IPS DF 4.7 (cell line): ENCODE measurements at regions not wholly inside any gene's neighbourhood (a gene's known extent, or its start where the extent isn't known, plus 50 kb on each side); places are given as distances from the start of the nearest gene placed in this dataset.

Experiments
- DNase-seq: peaks from one replicate; pipeline ENCODE4 v3.0.0-alpha.2; 2013; ENCODE audit warnings: low spot score; ENCODE audit errors: extremely low read depth

DNA sequence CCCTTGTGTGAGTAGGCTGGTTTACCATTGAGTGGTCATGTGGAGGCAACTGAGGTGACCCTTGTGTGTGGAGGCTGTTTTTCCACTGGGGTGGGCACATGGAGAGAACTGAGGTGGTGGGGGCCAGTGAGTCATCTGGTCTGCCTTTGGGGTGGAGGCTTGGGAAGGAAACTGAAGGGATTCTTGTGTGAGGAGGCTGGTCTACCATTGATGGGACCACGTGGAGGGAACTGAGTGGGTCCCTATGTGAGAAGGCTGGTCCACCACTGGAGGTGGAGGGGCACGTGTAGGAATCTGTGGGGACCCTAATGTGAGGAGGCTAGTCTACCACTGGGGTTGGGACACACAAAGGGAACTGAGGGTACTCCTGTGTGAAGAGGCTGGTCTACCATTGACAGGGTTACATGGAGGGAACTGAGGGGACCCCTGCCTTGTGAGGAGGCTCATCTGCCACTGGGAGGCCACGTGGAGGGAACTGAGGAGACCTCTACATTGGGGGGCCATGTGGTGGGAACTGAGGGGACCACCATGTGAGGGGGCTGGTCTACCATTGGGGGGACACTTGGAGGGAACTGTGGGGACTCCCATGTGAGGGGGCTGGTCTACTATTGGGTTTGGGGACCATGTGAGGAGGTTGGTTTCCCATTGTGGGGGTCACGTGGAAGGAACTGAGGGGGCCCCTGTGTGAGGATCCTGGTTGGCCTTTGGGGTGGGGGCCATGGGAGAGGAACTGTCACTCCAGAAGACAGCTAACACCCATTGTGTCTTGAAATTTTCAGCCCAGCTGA is 164.5 kb downstream of the WNT7A start:
- DNase-seq = no peak

DNA sequence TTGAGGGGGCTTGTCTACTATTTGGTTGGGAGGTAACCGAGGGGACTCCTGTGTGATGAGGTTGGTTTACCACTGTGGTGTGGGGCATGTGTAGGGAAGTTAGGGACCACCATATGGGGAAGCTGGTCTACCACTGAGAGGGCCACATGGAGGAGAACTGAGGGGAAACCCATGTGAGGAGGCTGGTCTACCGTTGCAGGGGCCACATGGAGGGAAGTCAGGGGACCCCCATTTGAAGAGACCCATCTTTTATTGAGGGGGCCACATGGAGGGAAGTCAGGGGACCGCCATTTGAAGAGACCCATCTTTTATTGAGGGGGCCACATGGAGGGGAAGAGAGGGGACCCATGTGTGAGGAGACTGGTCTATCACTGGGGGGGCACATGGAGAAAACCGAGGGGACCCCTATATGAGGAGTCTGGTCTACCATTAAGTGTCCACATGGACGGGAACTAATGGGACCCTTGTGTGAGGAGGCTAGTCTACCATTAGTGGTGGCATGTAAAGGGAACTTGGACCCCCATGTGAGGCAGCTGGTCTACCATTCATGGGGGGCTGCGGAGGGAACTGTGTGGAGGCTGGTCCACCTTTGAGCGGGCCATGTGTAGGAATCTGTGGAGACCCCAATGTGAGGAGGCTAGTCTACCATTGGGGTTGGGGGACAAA is 165.5 kb downstream of the FBLN2 start:
- DNase-seq = no peak

DNA sequence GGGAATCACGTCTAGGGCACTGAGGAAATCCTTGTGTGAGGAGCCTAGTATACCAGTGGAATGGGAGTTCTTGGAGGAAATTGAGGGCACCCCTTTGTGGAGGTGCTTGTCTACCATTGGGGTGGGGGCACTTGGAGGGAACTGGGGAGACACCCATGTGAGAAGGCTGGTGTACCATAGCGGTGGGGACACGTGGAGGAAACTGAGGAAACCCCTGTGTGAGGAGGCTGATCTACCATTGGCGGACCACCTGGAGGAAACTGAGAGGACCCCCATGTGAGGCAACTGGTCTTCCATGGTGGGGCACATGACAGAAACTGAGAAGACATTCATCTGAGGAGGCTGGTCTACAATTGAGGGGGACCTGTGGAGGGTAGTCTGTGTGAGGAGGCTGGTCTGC is 164.5 kb downstream of the FBLN2 start:
- no peak for DNase-seq

DNA sequence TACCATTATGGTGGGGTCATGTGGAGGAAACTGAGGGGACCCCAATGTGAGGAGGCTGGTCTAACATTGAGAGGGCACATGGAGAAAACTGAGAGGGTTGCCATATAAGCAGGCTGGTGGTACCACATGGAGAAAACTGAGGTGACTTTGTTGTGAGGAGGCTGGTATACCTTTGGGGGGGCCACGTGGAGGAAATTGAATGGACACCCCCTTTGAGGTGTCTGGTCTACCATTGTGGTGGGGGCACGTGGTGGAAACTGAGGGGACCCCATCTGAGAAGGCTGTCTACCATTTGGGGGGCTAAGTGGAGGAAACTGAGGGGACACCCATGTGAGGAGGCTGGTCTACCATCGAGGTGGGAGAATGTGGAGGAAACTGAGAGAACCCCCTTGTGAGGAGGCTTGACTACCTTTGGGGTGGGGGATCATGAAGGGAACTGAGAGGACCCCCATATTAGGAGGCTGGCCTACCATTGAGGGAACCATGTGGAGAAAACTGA is 163.8 kb downstream of the FBLN2 start:
- no peak for DNase-seq

DNA sequence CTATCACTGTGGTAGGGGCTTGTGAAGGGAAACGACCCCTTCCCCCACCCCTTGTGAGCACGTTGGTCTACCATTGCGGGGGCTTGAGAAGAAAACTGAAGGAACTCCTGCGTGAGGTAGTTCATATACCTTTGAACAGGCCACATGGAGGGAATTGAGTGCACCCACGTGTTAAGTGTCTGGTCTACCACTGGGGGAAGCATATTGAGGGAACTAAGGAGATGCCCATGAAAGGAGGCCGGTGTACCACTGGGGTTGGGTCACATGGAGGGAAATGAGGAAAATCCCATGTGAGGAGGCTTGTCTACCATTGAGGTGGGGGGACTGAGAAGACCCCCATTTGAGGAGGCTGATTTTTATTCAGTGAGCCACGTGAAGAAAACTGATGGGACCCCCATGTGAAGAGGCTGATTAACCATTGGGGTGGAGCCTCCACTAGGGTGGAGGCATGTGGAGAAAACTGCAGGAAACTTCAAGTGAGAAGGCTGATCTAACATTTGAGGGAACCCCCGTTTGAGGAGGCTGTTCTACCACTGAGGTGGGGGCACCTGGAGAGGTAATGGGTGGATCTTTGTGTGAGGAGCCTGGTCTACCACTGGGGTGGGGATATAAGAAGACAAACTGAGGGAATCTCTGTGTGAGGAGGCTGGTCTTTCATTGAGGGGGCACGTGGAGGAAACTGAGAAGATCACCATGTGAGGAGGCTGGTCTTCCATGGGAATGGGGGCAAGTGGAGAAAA is 163.2 kb downstream of the FBLN2 start:
- no peak for DNase-seq

DNA sequence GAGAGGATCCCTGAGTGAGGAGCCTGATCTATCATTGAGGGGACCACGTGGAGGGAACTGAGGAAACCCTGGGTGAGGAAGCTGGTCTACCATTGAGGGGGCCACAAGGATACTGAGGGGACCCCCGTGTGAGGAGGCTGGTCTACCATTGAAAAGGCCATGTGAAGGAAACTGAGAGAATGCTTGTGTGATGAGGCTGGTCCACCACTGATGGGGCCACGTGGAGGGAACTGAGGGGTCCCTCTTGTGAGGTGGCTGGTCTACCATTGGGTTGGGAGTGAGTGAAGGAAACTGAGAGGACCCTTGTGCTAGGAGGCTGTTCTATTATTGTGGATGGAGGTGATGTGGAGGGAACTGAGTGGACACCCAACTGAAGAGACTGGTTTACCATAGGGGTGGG is 161.3 kb downstream of the FBLN2 start:
- no peak for DNase-seq

DNA sequence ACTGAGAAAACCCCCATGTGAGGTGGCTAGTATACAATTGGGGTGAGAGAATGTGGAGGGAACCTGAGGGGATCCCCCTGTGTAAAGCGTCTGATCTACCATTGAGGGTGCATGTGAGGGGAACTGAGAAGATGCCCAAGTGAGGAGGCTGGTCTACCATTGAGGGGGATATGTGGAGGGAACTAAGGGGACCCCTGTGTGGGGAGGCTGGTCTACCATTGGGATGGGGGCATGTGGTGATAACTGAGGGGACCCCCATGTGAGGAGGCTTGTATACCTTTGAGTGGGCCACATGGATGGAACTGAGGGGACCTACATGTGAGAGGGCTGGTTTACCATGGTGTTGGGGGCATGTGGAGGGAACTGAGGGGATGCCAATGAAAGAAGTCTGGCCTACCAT is 160.8 kb downstream of the FBLN2 start:
- no peak for DNase-seq

DNA sequence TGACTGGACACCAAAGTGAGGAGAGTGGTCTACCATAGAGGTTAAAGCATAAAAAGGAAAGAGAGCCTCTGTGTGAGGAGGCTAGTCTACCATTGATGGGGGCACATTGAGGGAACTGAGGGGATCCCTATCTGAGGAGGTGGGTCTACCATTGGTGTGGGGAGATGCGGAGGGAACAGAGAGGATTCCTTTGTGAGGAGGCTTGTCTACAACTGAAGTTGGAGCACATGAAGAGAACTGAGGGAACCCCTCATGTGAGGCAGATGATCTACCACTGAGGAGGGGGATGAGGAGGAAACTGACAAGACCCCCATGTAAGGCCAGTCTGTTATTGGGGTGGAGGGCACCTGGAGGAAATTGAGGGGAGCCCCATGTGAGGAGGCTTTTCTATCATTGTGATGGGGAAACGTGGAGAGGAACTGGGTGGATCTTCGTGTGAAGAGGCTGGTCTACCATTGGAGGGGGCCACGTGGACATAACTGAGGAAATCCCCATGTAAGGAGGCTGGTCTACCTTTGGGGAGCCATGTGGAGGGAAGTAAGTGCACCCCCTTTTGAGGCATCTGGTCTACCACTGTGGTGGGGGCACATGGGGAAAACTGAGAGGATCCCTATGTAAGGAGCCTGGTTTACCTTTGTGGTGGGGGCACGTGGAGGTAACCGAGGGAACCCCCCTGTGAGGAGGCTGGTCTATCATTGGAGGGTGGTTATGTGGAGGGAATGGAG is 160.1 kb downstream of the FBLN2 start:
- no peak for DNase-seq

DNA sequence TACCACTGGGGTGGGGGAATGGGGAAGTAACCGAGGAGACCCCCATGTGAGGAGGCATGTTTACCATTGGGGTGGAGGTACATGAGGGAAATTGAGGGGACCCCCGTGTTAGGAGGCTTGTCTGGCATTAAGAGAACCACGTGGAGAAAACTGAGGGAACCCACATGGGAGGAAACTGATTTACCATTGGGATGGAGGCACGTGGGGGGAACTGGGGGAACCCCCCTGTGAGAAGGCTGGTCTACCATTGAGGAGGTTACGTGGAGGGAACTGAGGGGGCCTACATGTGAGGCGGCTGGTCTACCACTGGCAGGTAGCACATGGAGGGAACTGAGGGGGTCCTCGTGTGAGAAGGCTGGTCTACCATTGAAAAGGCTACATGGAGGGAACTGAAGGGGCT is 159.4 kb downstream of the FBLN2 start:
- no peak for DNase-seq

DNA sequence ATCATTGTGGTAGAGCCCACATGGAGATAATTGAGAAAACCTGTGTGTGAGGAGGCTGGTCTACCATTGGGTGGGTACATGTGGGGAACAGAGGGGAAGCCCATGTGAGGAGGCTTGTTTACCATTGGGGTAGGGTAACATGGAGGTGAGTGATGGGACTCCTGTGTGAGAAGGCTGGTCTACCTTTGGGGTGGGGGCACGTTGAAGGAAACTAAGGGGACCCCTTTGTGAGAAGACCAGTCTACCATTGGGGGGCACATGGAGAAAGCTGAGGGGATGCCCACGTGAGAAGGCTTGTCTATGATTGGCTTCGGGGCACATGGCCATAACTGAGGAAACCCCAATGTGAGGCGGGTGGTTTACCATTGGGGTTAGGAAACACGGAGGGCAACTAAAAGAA is 158.5 kb downstream of the FBLN2 start:
- no peak for DNase-seq

DNA sequence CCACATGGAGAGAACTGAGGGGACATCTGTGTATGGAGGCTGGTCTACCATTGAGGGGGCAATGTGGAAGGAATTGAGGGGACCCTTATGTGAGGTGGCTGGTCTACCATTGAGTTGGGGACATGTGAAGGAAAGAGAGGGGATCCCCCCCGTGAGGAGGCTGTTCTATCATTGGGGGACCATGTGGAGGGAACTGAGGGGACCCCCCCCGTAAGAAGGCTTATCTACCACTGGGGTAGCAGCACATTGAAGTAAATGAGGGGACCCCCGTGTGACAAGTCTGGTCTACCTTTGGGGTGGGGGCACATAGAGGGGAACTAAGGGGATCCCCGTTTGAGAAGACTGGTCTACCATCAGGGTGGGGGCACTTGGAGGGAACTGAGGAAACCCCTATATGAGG is 158.0 kb downstream of the FBLN2 start:
- DNase-seq = no peak

DNA sequence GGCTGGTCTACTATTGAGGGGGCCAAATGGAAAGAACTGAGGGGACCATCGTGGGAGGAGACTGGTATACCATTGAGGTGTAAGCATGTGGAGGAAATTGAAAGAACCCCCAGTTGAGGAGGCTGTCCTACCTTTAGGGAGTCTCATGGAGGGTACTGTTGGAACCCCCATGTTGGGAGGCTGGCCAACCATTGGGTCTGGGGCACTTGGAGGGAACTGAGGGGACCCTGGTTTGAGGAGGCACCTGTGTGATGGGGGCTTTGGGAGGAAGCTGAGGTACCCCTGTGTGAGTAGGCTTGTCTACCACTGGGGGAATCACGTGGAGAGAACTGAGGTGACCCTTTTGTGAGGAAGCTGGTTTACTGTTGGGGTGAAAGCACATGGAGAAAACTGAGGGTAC is 157.5 kb downstream of the FBLN2 start:
- DNase-seq = no peak

DNA sequence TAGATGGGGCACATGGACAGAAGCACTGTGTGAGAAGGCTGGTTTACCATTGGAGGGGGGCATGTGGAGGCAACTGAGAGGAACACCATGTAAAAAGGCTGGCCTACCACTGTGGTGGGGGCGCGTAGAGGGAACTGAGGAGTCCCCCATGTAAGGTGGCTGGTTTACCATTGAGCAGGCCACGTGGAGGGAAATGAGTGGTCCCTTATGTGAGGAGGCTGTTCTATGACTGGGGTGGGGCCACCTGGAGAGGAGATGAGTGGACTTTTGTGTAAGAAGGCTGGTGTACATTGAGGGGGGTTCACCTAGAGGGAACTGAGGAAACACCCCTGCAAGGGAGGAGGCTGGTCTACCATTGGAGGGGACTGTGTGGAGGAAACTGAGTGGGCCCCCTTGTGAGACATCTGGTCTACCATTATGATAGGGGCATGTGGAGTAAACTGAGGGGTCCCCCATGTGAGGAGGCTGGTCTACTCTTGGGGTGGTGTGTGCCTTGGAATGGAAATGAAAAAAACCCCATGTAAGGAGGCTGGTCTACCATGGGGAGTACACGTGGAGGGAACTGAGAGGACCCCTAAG is 156.9 kb downstream of the FBLN2 start:
- DNase-seq = no peak

DNA sequence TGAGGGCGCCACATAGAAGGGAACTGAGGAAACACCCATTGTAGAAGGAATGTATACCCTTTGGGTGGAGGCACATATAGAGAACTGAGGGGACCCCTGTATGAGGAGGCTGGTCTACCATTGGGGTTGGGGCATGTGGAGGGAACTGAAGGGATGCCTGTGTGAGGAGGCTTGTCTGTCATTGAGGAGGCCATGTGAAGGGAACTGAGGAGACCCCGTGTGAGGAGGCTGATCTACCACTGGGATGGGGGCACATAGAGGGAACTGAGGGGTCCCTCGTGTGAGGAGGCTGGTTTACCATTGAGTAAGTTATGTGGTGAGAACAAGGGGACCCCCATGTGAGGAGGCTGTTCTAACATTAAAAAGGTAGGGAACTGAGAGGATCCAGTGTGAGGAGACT is 156.1 kb downstream of the FBLN2 start:
- DNase-seq = no peak

DNA sequence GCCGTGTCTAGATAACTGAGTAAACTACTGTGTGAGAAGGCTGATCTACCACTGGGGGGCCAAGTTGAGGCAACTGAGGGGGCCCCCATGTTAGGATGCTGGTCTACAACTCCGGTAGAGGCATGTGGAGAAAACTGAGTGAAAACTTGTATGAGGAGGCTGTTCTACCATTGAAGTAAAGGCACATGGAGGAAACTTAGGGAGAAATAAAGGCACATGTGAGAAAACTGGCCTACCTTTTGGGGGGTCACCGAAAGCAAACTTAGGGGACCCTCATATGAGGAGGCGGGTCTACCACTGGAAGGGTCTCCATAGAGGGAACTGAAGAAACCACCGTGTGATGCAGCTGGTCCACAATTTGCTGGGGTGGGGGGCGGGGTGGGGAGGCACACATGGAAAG is 155.2 kb downstream of the FBLN2 start:
- DNase-seq = no peak

DNA sequence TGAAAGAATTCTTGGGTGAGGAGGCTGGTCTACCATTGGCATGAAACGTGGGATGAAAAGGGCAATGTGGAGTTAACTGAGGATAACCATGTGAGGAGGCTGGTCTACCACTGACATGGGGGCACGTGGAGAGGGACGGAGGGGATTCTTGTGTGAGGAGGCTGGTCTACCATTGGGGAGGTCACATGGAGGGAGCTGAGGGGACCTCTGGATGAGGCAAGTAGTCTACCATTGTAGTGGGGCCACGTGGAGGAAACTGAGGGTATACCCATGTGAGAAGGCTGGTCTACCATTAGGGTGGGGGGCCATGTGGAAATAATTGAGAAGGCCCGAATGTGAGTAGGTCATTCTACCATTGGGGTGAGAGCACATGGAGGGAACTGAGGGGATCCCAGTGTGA is 154.1 kb downstream of the FBLN2 start:
- DNase-seq = no peak

DNA sequence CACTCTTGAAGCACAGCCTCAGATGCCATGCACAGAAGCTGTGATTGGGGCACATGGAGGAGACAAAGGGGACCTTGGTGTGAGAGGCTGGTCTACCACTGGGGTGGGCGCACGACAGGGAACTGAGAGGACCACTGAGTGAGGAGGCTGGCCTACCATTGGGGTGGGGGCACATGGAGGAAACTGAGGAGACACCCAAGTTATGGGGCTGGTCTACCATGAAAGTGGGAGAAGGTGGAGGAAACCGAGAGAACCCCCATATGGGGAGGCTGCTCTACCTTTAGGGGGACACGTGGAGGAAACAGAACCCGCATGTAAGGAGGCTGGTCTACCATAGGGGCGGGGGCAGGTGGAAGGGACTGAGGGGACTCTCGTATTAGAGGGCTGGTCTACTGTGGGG is 153.4 kb downstream of the FBLN2 start:
- DNase-seq = no peak

DNA sequence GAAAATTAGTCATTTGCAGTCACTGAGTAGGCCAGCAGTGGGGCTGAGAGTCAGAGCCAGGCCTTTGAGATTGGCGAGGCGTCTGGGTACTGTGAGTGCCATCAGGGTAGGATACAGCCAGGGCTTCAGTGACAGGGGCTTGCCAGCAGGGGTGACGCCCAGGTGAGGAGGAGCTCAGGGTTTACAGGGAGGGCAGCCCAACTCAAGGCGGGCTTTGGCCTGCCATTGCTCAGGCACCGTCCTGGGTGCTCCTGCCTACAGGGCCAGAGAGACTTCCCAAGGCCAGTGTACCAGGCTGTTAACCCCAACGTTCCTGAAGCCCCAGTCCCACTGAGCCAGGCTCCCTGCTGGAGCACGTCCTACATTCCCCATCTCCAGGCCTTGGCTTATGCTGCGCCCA is 152.0 kb downstream of the FBLN2 start:
- no peak for DNase-seq

DNA sequence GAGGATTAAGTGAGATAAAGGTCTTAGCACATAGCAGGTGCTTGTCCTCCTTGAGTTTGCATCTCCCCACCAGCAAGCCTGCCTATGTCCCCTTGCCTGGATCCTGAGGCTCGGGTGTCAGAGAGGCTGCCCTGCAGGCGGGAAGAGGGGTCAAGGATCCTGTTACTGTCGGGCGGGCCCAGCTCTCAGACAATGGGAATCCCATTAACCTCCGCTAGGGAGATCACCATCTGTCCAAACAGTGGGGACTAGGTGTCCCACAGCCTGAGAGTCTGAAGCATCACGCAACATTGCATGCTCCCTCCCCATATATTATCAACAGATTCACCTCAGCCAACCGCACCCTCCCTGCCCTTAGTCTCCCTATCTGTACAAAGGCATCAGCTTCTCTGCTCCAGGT is 151.4 kb downstream of the FBLN2 start:
- no peak for DNase-seq

DNA sequence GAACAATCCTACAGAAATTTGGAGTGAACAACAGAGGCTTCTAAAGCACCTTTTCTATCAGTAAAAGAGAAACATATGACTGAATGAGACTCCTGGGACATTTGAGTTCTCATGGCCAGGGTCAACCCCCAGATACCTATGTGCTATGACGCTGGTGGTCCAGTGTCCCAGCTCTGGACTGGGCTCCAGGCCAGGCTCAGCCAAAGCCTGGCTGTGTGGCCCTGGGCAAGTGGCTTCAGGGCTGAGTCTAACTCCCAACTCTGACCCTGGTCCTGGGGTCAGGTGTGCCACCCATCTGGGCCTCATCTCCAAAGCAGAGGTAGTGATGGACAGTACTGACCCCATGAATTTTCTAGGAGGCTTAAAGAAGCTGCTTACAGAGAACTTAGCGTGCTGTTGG is 147.8 kb downstream of the FBLN2 start:
- DNase-seq = no peak

DNA sequence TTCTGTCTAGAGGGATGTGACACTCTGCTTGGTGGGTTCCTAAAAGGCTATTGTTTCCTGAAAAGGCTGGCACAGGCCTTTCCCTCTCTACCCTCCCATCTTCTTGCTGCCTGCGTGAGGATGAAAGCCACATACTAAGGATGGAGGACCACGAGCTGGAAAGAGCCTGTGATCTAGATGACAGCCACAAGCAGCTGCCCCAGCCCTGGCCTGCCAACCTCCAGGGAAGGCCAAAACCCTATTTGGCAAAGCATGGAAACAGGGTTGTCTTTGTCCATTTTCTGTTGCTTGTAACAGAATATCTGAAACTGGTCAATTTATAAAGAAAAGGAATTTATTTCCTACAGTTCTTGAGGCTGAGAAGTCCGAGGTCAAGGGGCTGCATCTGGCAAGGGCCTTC is 144.5 kb downstream of the FBLN2 start:
- no peak for DNase-seq
